ENCODE measurements at regions not wholly inside any gene's neighbourhood (a gene's known extent, or its start where the extent isn't known, plus 50 kb on each side); places are given as distances from the start of the nearest gene placed in this dataset.

DNA sequence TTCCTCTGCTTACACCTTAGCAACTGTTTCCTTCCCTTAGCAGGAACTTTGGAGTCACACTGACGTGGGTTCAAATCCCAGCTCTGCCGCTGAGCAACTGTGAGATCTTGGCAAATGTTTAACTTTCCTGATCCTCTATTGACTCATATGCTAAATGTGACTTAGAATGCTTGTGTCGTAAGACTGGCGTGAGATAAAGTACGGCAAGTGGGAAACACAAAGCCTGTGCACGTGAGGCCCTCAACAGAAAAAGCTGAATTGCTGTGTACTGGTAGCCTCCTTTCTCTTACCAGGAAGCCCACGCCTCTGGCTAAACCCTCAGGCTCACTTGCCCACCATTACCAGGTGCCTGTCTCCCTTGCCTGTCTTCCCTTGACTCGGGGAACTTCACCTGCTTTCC lies 135.4 kb upstream of the TNR start:
- TF ChIP-seq YY1 (IDR thresholded peaks at IDR 0.05; ENCODE audit: insufficient read depth, insufficient read length) (no peak), ZNF274 (IDR thresholded peaks at IDR 0.05; ENCODE audit: low read depth, low read length) (no peak), SUZ12 (IDR thresholded peaks at IDR 0.05; ENCODE audit: extremely low read depth, insufficient read depth, insufficient read length) (no peak)

Measured in NT2/D1 (cell line).